CD1c-positive myeloid dendritic cell (primary cell): ENCODE measurements at regions not wholly inside any gene's neighbourhood (a gene's known extent, or its start where the extent isn't known, plus 50 kb on each side); places are given as distances from the start of the nearest gene placed in this dataset.
"Not testable (repeated sequence)": the region's sequence is repeated elsewhere in the genome, so short reads cannot be mapped to it uniquely, and the experiment has no call there.

Source experiments
- DNase-seq: peaks from one replicate; pipeline ENCODE4 v3.0.0-alpha.2; 2016; ENCODE audit errors: extremely low spot score

- DNase-seq = peak; percentile 65
Measured at GRCh38 chr7:15820319-15820718, 133.8 kb upstream of the MEOX2 start.

DNA sequence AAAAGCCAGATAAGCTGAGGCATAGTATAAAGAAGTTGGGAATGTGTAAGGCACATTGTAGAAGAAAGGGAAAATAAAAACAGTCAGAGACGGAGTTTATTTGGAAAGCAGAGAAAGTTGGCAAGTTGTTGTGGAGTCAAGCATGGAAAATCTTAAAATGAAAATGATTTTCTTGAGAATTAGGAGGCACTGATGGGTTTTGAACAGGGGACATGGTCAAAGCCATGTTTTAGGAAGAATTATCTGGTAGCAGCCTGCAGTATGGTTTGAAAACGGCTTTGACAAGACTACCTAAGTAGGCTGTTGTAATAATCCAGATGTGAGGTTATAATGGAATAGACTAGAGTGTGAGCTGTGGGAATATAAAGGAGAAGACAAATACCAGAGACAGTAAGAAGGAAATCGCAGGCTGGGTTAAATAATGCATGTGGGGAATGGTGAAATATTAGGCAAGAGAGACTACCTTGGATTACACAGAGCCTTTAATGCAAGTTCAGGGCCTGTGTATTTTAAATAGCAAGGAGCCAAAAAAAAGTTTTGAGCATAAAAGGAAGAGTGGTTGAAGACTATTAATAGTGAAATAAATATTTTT lies 130.4 kb upstream of the MEOX2 start:
- no peak for DNase-seq

DNA sequence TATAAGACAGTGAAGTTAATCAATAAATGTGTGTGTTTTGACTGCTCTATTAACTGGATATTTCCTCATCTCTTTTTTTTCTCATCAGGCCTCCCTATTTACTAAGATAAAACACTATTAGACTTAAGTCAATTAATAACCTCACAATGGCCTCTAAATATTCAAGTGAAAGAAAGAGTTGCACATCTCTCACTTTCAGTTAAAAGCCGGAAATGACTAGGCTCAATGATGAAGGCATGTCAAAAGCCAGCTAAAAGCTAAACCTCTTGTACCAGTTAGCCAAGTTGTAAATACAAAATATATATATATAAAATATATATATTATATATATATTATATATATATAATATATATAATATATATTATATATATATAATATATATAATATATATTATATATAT lies 127.0 kb upstream of the MEOX2 start:
- no peak for DNase-seq

DNA sequence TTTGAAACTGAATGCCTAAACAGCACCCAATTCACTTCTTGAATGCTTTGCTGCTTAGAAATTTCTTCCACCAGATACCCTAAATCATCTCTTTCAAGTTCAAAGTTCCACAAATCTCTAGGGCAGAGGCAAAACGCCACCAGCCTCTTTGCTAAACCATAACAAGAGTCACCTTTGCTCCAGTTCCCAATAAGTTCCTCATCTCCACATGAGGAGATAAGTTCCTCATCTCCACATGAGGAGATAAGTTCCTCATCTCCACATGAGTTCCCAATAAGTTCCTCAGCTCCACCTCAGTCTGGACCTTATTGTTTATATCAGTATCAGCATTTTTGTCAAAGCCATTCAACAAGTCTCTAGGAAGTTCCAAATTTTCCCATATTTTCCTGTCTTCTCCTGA lies 123.9 kb upstream of the MEOX2 start:
- DNase-seq = peak; percentile 58

DNA sequence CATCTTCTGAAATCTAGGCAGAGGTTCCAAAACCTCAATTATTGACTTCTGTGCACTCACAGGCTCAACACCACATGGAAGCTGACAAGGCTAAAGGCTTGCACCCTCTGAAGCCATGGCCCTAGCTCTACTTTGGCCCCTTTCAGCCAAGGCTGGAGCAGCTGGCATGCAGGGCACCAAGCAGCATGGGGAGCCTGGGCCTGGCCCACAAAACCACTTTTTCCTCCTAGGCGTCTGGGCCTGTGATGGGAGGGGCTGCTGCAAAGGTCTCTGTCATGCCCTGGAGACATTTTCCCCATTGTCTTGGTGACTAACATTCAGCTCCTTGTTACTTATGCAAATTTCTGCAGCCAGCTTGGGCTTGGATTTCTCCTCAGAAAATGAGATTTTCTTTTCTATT lies 123.5 kb upstream of the MEOX2 start:
- DNase-seq = not testable (repeated sequence)

GRCh38 chr7:15805891-15806290 lies 119.4 kb upstream of the MEOX2 start:
- no peak for DNase-seq

DNA sequence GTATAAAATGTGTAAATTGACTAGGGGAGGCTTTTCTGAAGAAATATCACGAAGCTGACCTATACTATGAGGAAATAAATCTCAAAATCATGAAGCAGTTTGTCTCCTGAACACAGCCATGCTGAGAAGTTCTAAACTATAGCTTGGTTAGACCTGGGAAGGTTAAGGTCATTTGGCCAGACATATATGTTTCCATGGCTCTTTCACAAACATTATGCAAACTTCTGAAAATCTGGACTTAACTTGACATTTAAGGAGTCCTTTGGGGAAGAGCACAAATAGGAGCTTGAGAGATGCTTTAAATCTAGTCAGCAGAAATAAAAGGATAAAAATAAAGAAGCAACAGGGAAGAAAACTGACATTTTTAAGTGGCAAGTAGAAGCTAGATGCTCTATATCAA lies 115.9 kb upstream of the MEOX2 start:
- no peak for DNase-seq

DNA sequence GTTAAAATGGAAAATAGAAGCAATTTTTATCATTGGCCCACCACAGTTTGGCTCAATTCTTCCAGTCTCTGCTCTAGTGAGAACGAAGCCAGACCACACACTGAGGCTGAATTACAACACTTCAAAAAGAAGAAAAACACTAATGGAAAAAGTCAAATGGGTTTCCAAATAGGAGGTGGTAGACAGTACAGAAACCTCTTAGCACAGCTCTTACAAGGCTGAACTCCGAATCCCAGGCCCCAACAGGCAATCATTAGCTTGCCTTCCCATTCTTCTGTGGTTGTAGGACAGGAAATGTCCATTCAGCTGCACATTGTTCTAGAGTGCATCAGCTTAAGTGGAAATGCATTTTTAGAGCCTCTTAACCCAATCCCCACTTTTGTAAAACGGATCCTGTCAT lies 115.1 kb upstream of the MEOX2 start:
- no peak for DNase-seq

DNA sequence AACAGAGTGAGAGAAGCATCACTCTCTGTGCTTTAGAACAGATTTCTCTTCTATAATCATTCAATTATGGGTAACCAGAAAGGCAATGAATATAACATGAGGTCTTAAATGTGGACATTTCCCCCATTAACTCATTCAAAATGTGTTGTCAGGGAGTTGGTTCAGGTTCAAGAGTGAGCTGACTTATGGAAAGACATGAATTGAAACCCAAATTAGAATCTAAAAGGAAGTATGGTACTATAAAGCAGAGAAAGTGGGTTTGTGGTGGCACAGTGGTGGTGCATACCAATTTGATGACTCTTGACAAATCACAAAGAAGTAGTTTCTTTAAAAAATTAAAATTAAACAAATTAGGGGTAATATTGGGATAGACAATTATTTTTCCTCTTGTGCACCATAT lies 114.6 kb upstream of the MEOX2 start:
- no peak for DNase-seq

- no peak for DNase-seq
Measured at GRCh38 chr7:15798081-15798480, 111.6 kb upstream of the MEOX2 start.

- DNase-seq = no peak
Measured at GRCh38 chr7:15795393-15795792, 108.9 kb upstream of the MEOX2 start.

DNA sequence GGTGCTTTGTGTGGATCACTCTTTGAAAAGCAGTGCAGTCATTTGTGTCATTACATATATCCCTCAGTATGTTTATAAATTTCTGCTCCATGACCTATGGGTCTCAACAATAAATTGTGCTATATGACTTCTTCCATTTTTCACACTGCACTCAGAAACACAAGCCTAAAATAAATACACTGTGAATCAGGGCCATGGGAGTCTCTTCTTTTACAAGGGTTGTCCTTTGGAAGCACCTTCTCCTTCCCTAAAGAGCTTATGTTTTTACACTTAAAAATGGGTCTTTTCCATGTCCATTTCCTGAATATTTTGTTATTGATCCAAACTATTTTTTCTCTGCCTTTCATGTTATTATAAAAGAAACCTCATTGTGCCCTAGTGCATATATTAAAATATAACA lies 108.3 kb upstream of the MEOX2 start:
- no peak for DNase-seq

DNA sequence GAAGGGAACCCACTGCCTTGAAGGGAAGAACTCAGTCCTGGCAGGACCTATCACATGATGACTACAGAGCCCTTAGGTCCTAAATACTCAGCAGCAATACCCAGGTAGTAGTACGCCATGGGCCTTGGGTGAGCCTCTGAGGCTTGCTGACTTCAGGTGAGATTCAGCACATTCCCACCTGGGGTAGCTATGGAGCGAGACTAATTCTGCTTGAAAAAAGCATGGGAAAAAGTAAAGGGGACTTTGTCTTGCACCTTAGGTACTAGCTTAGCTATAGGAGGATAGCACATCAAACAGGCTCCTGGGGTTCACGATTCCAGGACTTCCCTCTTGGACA lies 98.2 kb upstream of the MEOX2 start:
- DNase-seq = no peak

- peak; percentile 14 for DNase-seq
Measured at GRCh38 chr7:15783987-15784693, 97.7 kb upstream of the MEOX2 start.

DNA sequence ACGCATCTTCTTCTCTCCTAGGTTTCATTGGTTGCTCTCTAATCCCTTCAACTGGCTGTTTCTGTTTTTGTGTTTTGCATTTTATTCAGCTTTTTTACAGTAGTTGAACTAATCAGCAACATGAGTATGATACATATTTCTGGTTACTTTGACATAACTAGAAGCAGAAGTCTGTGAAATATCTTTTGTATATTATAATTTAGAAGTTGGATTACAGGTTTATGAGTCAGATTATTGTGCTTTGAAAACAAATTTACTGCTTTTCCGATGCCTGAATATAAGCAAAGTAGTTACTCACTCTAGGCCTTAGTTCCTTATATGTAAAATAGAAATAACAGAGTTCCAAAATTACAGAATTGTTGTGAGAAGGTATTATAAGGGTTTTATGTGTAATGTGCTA lies 96.2 kb upstream of the MEOX2 start:
- no peak for DNase-seq

DNA sequence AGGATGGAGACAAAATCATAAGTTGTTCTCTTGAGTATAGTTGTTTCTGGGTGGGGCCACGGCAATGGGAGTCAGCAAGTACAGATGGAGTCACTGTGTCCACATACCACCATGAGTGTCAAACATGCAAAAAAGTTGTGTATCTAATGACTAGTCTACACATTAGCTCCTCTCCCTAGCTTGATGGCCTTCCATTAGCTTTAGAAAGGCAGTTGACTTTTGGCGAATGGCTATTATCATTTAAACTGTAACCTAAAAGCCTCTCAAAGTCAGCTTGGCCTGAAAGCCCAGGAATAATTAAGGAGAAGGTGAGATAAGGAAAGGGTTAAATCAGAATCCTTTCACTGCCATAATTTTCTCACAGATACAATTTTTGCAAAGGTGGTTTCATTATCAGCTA lies 95.5 kb upstream of the MEOX2 start:
- no peak for DNase-seq

DNA sequence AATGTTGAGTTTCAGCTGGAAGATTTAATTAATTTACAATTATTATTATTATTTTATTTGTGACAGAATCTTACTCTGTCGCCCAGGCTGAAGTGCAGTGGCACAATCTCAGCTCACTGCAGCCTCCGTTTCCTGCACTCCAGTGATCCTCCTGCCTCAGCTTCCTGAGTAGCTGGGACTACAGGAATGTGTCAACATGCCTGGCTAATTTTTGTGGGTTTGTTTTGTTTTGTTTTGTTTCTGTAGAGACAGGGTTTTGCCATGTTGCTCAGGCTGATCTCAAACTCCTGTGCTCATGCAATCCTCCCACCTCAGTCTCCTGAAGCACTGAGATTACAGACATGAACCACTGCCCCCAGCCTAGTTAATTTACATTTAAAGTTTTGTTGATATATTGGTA lies 93.8 kb upstream of the MEOX2 start:
- DNase-seq = no peak

- DNase-seq = no peak
Measured at GRCh38 chr7:15778191-15778590, 91.7 kb upstream of the MEOX2 start.

DNA sequence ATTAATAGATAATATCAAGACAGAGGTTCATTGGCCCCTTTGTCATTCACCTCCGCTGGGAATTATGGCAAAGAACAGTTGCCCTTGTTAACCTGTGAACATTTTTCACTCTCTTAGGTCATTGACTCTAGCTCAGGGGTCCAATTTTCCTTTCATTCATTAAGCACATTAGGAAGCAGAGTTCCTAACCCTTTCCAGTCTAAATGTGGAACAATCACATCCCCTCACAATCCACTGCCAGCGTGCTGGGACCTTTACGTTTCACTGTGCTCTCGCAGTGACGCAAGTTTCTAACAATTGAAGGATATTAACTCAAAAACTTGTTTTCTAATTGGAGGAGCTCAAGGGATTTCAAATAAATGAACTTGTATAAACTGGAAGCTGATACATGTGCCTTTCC lies 79.3 kb upstream of the MEOX2 start:
- no peak for DNase-seq

DNA sequence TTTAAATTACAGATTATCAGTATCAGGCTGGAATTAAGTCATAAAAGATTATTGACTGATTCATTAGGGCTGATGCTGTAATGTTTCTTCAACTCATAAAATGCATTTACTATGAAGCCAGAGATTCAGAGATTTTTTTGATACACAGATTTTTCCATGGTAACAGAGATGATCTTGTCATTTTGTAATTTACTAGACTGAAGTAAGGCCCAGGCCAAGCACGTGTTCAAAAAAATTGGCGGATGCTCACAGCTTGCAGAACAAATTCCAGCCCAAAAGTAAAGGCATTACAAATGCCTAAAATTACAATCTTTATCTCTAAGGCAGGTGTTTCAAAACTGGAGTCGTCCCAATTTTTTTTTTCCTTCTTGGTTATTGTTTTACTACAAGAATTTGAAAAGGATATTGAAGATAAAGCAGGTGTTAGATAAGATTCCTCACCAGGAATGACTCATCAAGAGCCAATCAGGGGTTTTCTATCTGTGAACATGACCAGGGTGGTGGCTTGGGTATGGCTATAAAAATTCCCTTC lies 78.4 kb upstream of the MEOX2 start:
- DNase-seq = no peak

GRCh38 chr7:15764010-15764409 lies 77.5 kb upstream of the MEOX2 start:
- DNase-seq = no peak

DNA sequence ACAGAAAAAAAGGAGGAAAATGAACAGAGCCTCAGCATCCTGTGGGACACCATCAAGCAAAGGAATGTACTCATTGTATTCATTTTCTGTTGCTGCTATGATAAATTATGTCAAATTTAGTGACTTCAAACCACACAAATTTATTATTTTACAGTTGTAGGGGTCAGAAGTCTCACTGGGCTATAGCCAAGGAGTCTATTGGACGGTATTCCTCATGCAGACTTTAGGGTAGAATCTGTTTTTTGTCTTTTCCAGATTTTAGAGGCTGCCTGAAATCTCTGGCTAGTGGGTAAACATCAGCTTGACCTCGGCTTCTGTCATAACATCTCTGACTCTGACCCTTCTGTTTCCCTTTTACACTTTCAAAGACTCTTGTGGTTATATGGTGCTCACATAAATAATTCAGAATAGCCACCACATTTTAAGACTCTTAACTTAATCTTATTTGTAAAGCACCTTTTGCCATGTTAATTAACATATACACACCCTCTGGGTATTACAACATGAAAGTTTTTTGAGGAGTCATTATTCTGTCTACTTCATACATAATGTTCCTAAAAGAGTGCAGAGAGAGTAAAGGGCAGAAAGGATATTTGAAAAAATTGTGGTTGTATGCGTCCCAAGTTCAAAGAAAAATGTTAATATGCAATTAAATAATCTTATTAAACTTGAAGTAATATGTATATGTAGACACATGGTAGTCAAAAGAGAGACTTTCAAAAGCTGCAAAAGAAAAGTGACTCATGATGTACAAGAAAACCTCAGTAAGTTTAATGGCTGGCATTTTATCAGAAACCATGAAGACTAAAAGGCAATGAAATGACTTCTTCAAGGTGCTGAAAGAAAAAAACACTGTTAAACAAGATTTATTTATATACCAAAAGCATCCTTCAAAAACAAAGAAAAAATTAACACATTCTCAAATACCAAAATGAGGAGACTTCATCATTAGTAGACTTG lies 70.8 kb upstream of the MEOX2 start:
- DNase-seq = no peak

DNA sequence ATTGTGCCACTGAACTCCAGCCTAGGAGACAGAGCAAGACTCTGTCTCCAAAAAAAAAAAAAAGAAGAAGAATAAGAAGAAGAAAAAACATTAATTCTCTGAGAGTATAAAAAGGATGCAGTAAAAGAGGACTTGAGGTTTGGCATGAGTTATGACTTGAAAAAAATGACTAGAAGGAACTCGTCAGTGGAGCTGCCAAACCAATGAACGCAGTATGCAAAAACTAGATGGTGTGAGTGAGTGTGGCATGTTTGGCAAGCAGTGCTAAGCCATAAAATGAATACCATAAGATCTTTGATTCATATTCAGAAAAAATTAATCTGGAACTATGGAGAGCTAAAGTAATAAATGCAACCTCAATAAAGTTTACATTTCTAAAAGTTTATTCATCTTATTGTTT lies 68.6 kb upstream of the MEOX2 start:
- DNase-seq = no peak
